K562 (cell line): ENCODE measurements at regions not wholly inside any gene's neighbourhood (a gene's known extent, or its start where the extent isn't known, plus 50 kb on each side); places are given as distances from the start of the nearest gene placed in this dataset.

ENCODE experiments used
- ATF7 ChIP-seq: fragments of 450-650 bp; IDR thresholded peaks from 2 replicates; pipeline ENCODE4 v1.7.1; 2014; ENCODE audit warnings: mild to moderate bottlenecking, moderate library complexity
- CHCHD3 ChIP-seq: fragments of 250-450 bp; sonication (Bioruptor Pico); IDR thresholded peaks from 2 replicates; pipeline ENCODE4 v2.1.2; 2022; ENCODE audit warnings: mild to moderate bottlenecking
- EZH2 ChIP-seq: IDR thresholded peaks from 2 replicates; pipeline ENCODE4 v1.6.1; 2012; ENCODE audit warnings: low read depth, mild to moderate bottlenecking, inconsistent platforms, low read length, borderline replicate concordance
- FOXJ3 ChIP-seq: sonication (generic); formaldehyde crosslinking; IDR thresholded peaks from 2 replicates; pipeline ENCODE4 v1.4.0; 2020; ENCODE audit warnings: mild to moderate bottlenecking, missing genetic modification reagents
- GATAD2B ChIP-seq: fragments of 450-650 bp; IDR thresholded peaks from 2 replicates; pipeline ENCODE4 v1.6.1; 2017; ENCODE audit warnings: mild to moderate bottlenecking, borderline replicate concordance
- POLR2G ChIP-seq: fragments of 200-400 bp; formaldehyde crosslinking; IDR thresholded peaks from 2 replicates; pipeline ENCODE4 v1.6.1; 2017; ENCODE audit warnings: low read depth, mild to moderate bottlenecking, antibody characterized with exemption, low read length, moderate library complexity
- TARDBP ChIP-seq: fragments of 450-650 bp; IDR thresholded peaks from 2 replicates; pipeline ENCODE4 v1.6.1; 2016
- ZNF232 ChIP-seq: sonication (generic); formaldehyde crosslinking; IDR thresholded peaks from 2 replicates; pipeline ENCODE4 v1.8.0; 2022; ENCODE audit warnings: mild to moderate bottlenecking, missing genetic modification reagents
- ZNF24 ChIP-seq: fragments of 450-650 bp; IDR thresholded peaks from 2 replicates; pipeline ENCODE4 v1.6.1; 2016
- TF ChIP-seq, protein P1 (sequence below): sonication (generic); formaldehyde crosslinking; IDR thresholded peaks from 2 replicates; pipeline ENCODE4 v1.5.0; 2020; ENCODE audit warnings: missing genetic modification reagents
- TF ChIP-seq, protein P2 (sequence below): fragments of 250-450 bp; sonication (Bioruptor Pico); IDR thresholded peaks from 2 replicates; pipeline ENCODE4 v1.8.0; 2021; ENCODE audit warnings: moderate library complexity, mild to moderate bottlenecking, inconsistent platforms
- TF ChIP-seq, protein P3 (sequence below): sonication (generic); formaldehyde crosslinking; IDR thresholded peaks from 2 replicates; pipeline ENCODE4 v1.8.1; 2023; ENCODE audit warnings: mild to moderate bottlenecking, missing genetic modification reagents
- TF ChIP-seq, protein P4 (sequence below): sonication (generic); formaldehyde crosslinking; IDR thresholded peaks from 2 replicates; pipeline ENCODE4 v1.9.0; 2022; ENCODE audit warnings: mild to moderate bottlenecking, missing genetic modification reagents

DNA sequence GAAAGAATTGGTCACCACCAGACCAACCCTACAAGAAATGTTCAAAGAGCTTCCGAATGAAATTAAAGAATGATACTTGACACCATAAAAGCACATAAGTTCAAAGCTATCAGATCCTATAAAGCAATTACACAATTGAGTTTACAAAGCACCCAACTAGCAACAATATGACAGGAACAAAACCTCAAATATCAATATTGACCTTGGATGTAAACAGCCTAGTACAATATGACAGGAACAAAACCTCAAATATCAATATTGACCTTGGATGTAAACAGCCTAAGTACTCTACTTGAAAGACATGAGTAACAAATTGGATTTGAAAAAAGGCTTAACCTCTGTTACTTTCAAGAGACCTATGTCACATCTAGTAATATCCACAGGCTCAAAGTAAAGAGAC, 1201.4 kb downstream of the XPNPEP1 start:
- no peak for TF ChIP-seq TARDBP
- no peak for TF ChIP-seq FOXJ3 (CRISPR knock-in tag)
- TF ChIP-seq ZNF24, result no peak
- TF ChIP-seq CHCHD3 (CRISPR knock-in tag), result no peak
- TF ChIP-seq GATAD2B, result no peak
- TF ChIP-seq, protein P1, sequence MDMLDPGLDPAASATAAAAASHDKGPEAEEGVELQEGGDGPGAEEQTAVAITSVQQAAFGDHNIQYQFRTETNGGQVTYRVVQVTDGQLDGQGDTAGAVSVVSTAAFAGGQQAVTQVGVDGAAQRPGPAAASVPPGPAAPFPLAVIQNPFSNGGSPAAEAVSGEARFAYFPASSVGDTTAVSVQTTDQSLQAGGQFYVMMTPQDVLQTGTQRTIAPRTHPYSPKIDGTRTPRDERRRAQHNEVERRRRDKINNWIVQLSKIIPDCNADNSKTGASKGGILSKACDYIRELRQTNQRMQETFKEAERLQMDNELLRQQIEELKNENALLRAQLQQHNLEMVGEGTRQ, result no peak
- no peak for TF ChIP-seq EZH2
- TF ChIP-seq, protein P2, sequence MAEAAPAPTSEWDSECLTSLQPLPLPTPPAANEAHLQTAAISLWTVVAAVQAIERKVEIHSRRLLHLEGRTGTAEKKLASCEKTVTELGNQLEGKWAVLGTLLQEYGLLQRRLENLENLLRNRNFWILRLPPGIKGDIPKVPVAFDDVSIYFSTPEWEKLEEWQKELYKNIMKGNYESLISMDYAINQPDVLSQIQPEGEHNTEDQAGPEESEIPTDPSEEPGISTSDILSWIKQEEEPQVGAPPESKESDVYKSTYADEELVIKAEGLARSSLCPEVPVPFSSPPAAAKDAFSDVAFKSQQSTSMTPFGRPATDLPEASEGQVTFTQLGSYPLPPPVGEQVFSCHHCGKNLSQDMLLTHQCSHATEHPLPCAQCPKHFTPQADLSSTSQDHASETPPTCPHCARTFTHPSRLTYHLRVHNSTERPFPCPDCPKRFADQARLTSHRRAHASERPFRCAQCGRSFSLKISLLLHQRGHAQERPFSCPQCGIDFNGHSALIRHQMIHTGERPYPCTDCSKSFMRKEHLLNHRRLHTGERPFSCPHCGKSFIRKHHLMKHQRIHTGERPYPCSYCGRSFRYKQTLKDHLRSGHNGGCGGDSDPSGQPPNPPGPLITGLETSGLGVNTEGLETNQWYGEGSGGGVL (CRISPR knock-in tag), result no peak
- no peak for TF ChIP-seq POLR2G
- TF ChIP-seq ZNF232 (CRISPR knock-in tag), result no peak
- no peak for TF ChIP-seq ATF7
- TF ChIP-seq, protein P3, sequence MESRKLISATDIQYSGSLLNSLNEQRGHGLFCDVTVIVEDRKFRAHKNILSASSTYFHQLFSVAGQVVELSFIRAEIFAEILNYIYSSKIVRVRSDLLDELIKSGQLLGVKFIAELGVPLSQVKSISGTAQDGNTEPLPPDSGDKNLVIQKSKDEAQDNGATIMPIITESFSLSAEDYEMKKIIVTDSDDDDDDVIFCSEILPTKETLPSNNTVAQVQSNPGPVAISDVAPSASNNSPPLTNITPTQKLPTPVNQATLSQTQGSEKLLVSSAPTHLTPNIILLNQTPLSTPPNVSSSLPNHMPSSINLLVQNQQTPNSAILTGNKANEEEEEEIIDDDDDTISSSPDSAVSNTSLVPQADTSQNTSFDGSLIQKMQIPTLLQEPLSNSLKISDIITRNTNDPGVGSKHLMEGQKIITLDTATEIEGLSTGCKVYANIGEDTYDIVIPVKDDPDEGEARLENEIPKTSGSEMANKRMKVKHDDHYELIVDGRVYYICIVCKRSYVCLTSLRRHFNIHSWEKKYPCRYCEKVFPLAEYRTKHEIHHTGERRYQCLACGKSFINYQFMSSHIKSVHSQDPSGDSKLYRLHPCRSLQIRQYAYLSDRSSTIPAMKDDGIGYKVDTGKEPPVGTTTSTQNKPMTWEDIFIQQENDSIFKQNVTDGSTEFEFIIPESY (CRISPR knock-in tag), result no peak
- TF ChIP-seq, protein P4, sequence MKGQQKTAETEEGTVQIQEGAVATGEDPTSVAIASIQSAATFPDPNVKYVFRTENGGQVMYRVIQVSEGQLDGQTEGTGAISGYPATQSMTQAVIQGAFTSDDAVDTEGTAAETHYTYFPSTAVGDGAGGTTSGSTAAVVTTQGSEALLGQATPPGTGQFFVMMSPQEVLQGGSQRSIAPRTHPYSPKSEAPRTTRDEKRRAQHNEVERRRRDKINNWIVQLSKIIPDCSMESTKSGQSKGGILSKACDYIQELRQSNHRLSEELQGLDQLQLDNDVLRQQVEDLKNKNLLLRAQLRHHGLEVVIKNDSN, result no peak
